GM23338 (cell line): ENCODE measurements at regions not wholly inside any gene's neighbourhood (a gene's known extent, or its start where the extent isn't known, plus 50 kb on each side); places are given as distances from the start of the nearest gene placed in this dataset.

Experiments used
- ATAC-seq: fragments of 200-7000 bp; cut with Tn5 transposase; 3 replicates; pipeline ENCODE4 v1.9.1; 2020
- DNase-seq: peaks from one replicate; pipeline ENCODE4 v3.0.0-alpha.2; 2015; ENCODE audit warnings: low spot score
- H2AFZ ChIP-seq: fragments of 200-600 bp; sonication (generic); 2 replicates; pipeline ENCODE4 v1.8.0; 2016; ENCODE audit warnings: antibody characterized with exemption, mild to moderate bottlenecking, moderate library complexity
- H3F3A ChIP-seq: fragments of 200-600 bp; sonication (generic); replicated peaks from 2 replicates; pipeline ENCODE4 v1.8.0; 2017; ENCODE audit warnings: antibody characterized with exemption, mixed run types, low read depth
- H3K27ac ChIP-seq: fragments of 200-600 bp; sonication (generic); 2 replicates; pipeline ENCODE4 v1.6.1; 2016; ENCODE audit warnings: low read depth
- H3K27me3 ChIP-seq: fragments of 200-600 bp; sonication (generic); 2 replicates; pipeline ENCODE4 v1.8.0; 2016; ENCODE audit warnings: mild to moderate bottlenecking, mixed run types, moderate library complexity; ENCODE audit not compliant: insufficient read depth
- H3K36me3 ChIP-seq: fragments of 200-600 bp; sonication (generic); 2 replicates; pipeline ENCODE4 v1.8.0; 2016; ENCODE audit warnings: mild to moderate bottlenecking; ENCODE audit not compliant: insufficient read depth
- H3K4me1 ChIP-seq: fragments of 200-600 bp; sonication (generic); 2 replicates; pipeline ENCODE4 v1.8.0; 2016; ENCODE audit warnings: mild to moderate bottlenecking, moderate library complexity; ENCODE audit not compliant: insufficient read depth
- H3K4me2 ChIP-seq: fragments of 200-600 bp; sonication (generic); 2 replicates; pipeline ENCODE4 v1.7.1; 2017; ENCODE audit warnings: mixed run types
- H3K4me3 ChIP-seq: fragments of 200-600 bp; sonication (generic); 2 replicates; pipeline ENCODE4 v1.6.1; 2016; ENCODE audit warnings: mixed run types
- H3K79me2 ChIP-seq: fragments of 200-600 bp; sonication (generic); replicated peaks from 2 replicates; pipeline ENCODE4 v1.8.0; 2017; ENCODE audit warnings: mild to moderate bottlenecking; ENCODE audit not compliant: insufficient read depth
- H3K9me2 ChIP-seq: fragments of 200-600 bp; sonication (generic); 2 replicates; pipeline ENCODE4 v1.8.0; 2017; ENCODE audit not compliant: insufficient read depth
- H4K20me1 ChIP-seq: fragments of 200-600 bp; sonication (generic); replicated peaks from 2 replicates; pipeline ENCODE4 v1.8.0; 2017; ENCODE audit warnings: mild to moderate bottlenecking; ENCODE audit not compliant: insufficient read depth
- H3K27ac Mint-ChIP-seq: 2 replicates; pipeline ENCODE4 v1.8.0; 2020; ENCODE audit warnings: inconsistent platforms, mild to moderate bottlenecking, moderate library complexity, mixed read lengths
- H3K27me3 Mint-ChIP-seq: 3 replicates; pipeline ENCODE4 v1.8.0; 2022; ENCODE audit warnings: low read depth, mild to moderate bottlenecking, moderate library complexity, mixed read lengths, inconsistent platforms; ENCODE audit not compliant: insufficient read depth, poor library complexity
- H3K36me3 Mint-ChIP-seq: 3 replicates; pipeline ENCODE4 v1.8.0; 2021; ENCODE audit warnings: low read depth, mild to moderate bottlenecking, inconsistent platforms, moderate library complexity, mixed read lengths
- H3K4me1 Mint-ChIP-seq: 3 replicates; pipeline ENCODE4 v1.8.0; 2020; ENCODE audit warnings: mild to moderate bottlenecking, inconsistent platforms, mixed read lengths
- H3K4me3 Mint-ChIP-seq: 3 replicates; pipeline ENCODE4 v1.8.0; 2021; ENCODE audit warnings: moderate library complexity, mild to moderate bottlenecking, inconsistent platforms, mixed read lengths
- H3K9me3 Mint-ChIP-seq: 3 replicates; pipeline ENCODE4 v1.8.0; 2020; ENCODE audit warnings: moderate library complexity, mild to moderate bottlenecking, inconsistent platforms, mixed read lengths
- CREB1 ChIP-seq: fragments of 250-450 bp; sonication (Bioruptor Pico); IDR thresholded peaks from 2 replicates; pipeline ENCODE4 v1.5.0; 2020; ENCODE audit warnings: low read depth, mild to moderate bottlenecking, moderate library complexity
- EZH2 ChIP-seq: fragments of 200-600 bp; sonication (generic); IDR thresholded peaks from one replicate; pipeline ENCODE4 v1.8.0; 2017; ENCODE audit warnings: antibody characterized with exemption, mild to moderate bottlenecking, low read depth; ENCODE audit not compliant: unreplicated experiment
- JUNB ChIP-seq: IDR thresholded peaks from one replicate; pipeline ENCODE4 v1.6.1; 2016; ENCODE audit warnings: antibody characterized with exemption; ENCODE audit not compliant: unreplicated experiment
- NANOG ChIP-seq: IDR thresholded peaks from 2 replicates; pipeline ENCODE4 v1.6.1; 2016; ENCODE audit warnings: antibody characterized with exemption, borderline replicate concordance
- POLR2AphosphoS5 ChIP-seq: IDR thresholded peaks from 2 replicates; pipeline ENCODE4 v1.6.1; 2016; ENCODE audit warnings: antibody characterized with exemption, low read depth
- STAT1 ChIP-seq: IDR thresholded peaks from one replicate; pipeline ENCODE4 v1.6.1; 2016; ENCODE audit warnings: antibody characterized with exemption; ENCODE audit not compliant: unreplicated experiment
- ZNF114 ChIP-seq: fragments of 250-450 bp; sonication (Bioruptor Pico); IDR thresholded peaks from 2 replicates; pipeline ENCODE4 v1.5.0; 2020; ENCODE audit warnings: mild to moderate bottlenecking, moderate library complexity
- ZNF331 ChIP-seq: fragments of 250-450 bp; sonication (Bioruptor Pico); IDR thresholded peaks from 2 replicates; pipeline ENCODE4 v1.5.0; 2020; ENCODE audit warnings: low read depth, mild to moderate bottlenecking, moderate library complexity
- TF ChIP-seq, protein P1 (sequence below): fragments of 250-450 bp; sonication (Bioruptor Pico); IDR thresholded peaks from 2 replicates; pipeline ENCODE4 v1.5.0; 2020; ENCODE audit warnings: mild to moderate bottlenecking, moderate library complexity
- TF ChIP-seq, protein P2 (sequence below): IDR thresholded peaks from one replicate; pipeline ENCODE4 v1.6.1; 2018; ENCODE audit warnings: antibody characterized with exemption; ENCODE audit not compliant: unreplicated experiment
- TF ChIP-seq, protein P3 (sequence below): IDR thresholded peaks from 2 replicates; pipeline ENCODE4 v1.6.1; 2016; ENCODE audit warnings: antibody characterized with exemption

DNA sequence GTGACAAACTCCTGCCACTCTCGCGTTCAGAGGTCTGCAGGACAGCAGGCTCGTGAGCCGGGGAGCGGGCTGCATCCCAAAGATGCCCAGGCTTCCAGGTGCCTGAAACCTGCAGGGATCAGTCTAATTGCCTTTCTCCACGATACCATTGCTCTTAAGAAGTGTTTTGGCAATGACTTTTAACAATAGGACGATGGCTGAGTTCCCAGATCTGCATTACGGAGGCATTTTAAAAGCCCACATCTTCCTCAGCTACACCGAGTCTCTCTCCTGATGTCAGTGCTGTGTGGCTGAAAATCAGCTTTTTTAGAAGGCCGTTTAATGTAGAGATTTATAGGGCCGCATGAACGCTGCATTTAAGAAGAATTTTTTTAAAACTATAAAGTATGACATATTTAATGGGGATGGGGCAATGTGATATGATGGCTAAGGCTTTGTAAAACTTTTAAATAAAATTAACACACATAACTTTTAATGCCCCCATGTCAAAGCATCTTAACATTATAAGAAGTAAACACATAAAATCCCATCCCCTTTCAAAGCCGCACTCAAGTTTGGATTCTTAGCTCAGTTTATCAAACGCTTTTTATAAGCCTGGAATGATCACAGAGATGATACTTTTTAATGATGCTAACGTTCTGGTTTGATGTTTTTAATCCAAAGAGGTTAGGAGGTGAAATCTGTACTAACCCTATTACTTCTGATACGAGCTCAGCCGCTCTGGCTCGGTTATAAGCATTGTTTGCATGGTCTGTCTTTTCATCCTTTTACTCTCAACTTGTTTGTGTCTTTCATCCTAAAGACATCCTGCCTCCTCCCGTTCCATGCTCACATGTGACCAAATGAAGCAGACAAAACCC is 386.0 kb downstream of the SMOC2 start:
- Histone ChIP-seq H2AFZ (peak overlapping the region; percentile 54), H3K79me2 (no peaks in the 10 kb centered on the region), H3K4me1 (peaks cover 6% of the 10 kb centered on the region; the same call in 1 of the 2 replicates), H3K27me3 (no peaks in the 10 kb centered on the region), H3K9me2 (no peaks in the 10 kb centered on the region), H4K20me1 (no peaks in the 10 kb centered on the region), H3K4me2 (no peak overlapping the region), H3K36me3 (no peaks in the 10 kb centered on the region), H3F3A (no peaks in the 10 kb centered on the region), H3K27ac (no peak overlapping the region), H3K4me3 (no peak overlapping the region)
- Mint-ChIP-seq H3K4me1 (peaks cover 31% of the 10 kb centered on the region), H3K9me3 (no peaks in the 10 kb centered on the region), H3K27me3 (peaks cover 3% of the 10 kb centered on the region), H3K36me3 (no peaks in the 10 kb centered on the region), H3K4me3 (no peak overlapping the region), H3K27ac (no peak overlapping the region)
- ATAC-seq, result no peak
- TF ChIP-seq NANOG (no peak), ZNF331 (no peak), STAT1 (no peak), JUNB (no peak), POLR2AphosphoS5 (no peak), CREB1 (no peak), EZH2 (no peak), ZNF114 (CRISPR knock-in tag) (no peak)
- TF ChIP-seq, protein P1, sequence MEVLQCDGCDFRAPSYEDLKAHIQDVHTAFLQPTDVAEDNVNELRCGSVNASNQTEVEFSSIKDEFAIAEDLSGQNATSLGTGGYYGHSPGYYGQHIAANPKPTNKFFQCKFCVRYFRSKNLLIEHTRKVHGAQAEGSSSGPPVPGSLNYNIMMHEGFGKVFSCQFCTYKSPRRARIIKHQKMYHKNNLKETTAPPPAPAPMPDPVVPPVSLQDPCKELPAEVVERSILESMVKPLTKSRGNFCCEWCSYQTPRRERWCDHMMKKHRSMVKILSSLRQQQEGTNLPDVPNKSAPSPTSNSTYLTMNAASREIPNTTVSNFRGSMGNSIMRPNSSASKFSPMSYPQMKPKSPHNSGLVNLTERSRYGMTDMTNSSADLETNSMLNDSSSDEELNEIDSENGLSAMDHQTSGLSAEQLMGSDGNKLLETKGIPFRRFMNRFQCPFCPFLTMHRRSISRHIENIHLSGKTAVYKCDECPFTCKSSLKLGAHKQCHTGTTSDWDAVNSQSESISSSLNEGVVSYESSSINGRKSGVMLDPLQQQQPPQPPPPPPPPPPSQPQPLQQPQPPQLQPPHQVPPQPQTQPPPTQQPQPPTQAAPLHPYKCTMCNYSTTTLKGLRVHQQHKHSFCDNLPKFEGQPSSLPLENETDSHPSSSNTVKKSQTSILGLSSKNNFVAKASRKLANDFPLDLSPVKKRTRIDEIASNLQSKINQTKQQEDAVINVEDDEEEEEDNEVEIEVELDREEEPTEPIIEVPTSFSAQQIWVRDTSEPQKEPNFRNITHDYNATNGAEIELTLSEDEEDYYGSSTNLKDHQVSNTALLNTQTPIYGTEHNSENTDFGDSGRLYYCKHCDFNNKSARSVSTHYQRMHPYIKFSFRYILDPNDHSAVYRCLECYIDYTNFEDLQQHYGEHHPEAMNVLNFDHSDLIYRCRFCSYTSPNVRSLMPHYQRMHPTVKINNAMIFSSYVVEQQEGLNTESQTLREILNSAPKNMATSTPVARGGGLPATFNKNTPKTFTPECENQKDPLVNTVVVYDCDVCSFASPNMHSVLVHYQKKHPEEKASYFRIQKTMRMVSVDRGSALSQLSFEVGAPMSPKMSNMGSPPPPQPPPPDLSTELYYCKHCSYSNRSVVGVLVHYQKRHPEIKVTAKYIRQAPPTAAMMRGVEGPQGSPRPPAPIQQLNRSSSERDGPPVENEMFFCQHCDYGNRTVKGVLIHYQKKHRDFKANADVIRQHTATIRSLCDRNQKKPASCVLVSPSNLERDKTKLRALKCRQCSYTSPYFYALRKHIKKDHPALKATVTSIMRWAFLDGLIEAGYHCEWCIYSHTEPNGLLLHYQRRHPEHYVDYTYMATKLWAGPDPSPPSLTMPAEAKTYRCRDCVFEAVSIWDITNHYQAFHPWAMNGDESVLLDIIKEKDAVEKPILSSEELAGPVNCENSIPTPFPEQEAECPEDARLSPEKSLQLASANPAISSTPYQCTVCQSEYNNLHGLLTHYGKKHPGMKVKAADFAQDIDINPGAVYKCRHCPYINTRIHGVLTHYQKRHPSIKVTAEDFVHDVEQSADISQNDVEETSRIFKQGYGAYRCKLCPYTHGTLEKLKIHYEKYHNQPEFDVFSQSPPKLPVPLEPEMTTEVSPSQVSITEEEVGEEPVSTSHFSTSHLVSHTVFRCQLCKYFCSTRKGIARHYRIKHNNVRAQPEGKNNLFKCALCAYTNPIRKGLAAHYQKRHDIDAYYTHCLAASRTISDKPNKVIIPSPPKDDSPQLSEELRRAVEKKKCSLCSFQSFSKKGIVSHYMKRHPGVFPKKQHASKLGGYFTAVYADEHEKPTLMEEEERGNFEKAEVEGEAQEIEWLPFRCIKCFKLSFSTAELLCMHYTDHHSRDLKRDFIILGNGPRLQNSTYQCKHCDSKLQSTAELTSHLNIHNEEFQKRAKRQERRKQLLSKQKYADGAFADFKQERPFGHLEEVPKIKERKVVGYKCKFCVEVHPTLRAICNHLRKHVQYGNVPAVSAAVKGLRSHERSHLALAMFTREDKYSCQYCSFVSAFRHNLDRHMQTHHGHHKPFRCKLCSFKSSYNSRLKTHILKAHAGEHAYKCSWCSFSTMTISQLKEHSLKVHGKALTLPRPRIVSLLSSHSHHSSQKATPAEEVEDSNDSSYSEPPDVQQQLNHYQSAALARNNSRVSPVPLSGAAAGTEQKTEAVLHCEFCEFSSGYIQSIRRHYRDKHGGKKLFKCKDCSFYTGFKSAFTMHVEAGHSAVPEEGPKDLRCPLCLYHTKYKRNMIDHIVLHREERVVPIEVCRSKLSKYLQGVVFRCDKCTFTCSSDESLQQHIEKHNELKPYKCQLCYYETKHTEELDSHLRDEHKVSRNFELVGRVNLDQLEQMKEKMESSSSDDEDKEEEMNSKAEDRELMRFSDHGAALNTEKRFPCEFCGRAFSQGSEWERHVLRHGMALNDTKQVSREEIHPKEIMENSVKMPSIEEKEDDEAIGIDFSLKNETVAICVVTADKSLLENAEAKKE, result no peak
- TF ChIP-seq, protein P2, sequence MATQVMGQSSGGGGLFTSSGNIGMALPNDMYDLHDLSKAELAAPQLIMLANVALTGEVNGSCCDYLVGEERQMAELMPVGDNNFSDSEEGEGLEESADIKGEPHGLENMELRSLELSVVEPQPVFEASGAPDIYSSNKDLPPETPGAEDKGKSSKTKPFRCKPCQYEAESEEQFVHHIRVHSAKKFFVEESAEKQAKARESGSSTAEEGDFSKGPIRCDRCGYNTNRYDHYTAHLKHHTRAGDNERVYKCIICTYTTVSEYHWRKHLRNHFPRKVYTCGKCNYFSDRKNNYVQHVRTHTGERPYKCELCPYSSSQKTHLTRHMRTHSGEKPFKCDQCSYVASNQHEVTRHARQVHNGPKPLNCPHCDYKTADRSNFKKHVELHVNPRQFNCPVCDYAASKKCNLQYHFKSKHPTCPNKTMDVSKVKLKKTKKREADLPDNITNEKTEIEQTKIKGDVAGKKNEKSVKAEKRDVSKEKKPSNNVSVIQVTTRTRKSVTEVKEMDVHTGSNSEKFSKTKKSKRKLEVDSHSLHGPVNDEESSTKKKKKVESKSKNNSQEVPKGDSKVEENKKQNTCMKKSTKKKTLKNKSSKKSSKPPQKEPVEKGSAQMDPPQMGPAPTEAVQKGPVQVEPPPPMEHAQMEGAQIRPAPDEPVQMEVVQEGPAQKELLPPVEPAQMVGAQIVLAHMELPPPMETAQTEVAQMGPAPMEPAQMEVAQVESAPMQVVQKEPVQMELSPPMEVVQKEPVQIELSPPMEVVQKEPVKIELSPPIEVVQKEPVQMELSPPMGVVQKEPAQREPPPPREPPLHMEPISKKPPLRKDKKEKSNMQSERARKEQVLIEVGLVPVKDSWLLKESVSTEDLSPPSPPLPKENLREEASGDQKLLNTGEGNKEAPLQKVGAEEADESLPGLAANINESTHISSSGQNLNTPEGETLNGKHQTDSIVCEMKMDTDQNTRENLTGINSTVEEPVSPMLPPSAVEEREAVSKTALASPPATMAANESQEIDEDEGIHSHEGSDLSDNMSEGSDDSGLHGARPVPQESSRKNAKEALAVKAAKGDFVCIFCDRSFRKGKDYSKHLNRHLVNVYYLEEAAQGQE, result no peak
- TF ChIP-seq, protein P3, sequence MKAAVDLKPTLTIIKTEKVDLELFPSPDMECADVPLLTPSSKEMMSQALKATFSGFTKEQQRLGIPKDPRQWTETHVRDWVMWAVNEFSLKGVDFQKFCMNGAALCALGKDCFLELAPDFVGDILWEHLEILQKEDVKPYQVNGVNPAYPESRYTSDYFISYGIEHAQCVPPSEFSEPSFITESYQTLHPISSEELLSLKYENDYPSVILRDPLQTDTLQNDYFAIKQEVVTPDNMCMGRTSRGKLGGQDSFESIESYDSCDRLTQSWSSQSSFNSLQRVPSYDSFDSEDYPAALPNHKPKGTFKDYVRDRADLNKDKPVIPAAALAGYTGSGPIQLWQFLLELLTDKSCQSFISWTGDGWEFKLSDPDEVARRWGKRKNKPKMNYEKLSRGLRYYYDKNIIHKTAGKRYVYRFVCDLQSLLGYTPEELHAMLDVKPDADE, result no peak
- no peak for DNase-seq
